Cardiac muscle cell (in vitro differentiated cells and primary cell): ENCODE measurements at regions not wholly inside any gene's neighbourhood (a gene's known extent, or its start where the extent isn't known, plus 50 kb on each side); places are given as distances from the start of the nearest gene placed in this dataset.

Source experiments
- DNase-seq, 2 donors: peaks; one replicate each; pipeline versions ENCODE4 v3.0.0 to v3.0.0-alpha.2; 2010 to 2017; ENCODE audit warnings: low read depth in 1 of 2, low spot score in 1 of 2
- H3K27ac ChIP-seq: fragments of 200-600 bp; sonication (generic); 2 replicates; pipeline ENCODE4 v1.5.1; 2016
- H3K27me3 ChIP-seq: fragments of 200-600 bp; sonication (generic); 2 replicates; pipeline ENCODE4 v1.6.0; 2016; ENCODE audit warnings: control low read depth
- H3K36me3 ChIP-seq: fragments of 200-600 bp; sonication (generic); 2 replicates; pipeline ENCODE4 v1.5.1; 2016; ENCODE audit warnings: control low read depth
- H3K4me1 ChIP-seq: fragments of 200-600 bp; sonication (generic); 2 replicates; pipeline ENCODE4 v1.8.1; 2017; ENCODE audit warnings: low read depth, mild to moderate bottlenecking, mixed run types
- H3K4me3 ChIP-seq: fragments of 200-600 bp; sonication (generic); 2 replicates; pipeline ENCODE4 v1.5.1; 2016; ENCODE audit warnings: mild to moderate bottlenecking
- H3K9me3 ChIP-seq: fragments of 200-600 bp; sonication (generic); 2 replicates; pipeline ENCODE4 v1.5.1; 2017; ENCODE audit warnings: low read depth, mild to moderate bottlenecking, control low read depth
- CTCF ChIP-seq: IDR thresholded peaks from 2 replicates; pipeline ENCODE4 v1.5.1; 2012; ENCODE audit warnings: low read depth, mild to moderate bottlenecking, low read length

- Histone ChIP-seq H3K4me1 (no peaks in the 10 kb centered on the region), H3K27ac (no peak overlapping the region), H3K27me3 (peaks cover 39% of the 10 kb centered on the region), H3K9me3 (no peaks in the 10 kb centered on the region), H3K36me3 (no peaks in the 10 kb centered on the region), H3K4me3 (no peak overlapping the region)
- DNase-seq: no peak
- no peak for TF ChIP-seq CTCF
Measured at GRCh38 chr2:187702157-187702556, 147.9 kb upstream of the TFPI start.

- Histone ChIP-seq H3K27ac (no peak overlapping the region), H3K4me1 (peaks cover 3% of the 10 kb centered on the region), H3K4me3 (no peak overlapping the region), H3K36me3 (no peaks in the 10 kb centered on the region), H3K9me3 (no peaks in the 10 kb centered on the region), H3K27me3 (peaks cover 69% of the 10 kb centered on the region)
- no peak for DNase-seq
- TF ChIP-seq CTCF: no peak
Measured at GRCh38 chr2:187708272-187708671, 154.0 kb upstream of the TFPI start.

GRCh38 chr2:187709065-187709464, 154.8 kb upstream of the TFPI start:
- Histone ChIP-seq H3K27me3 (peaks cover 74% of the 10 kb centered on the region), H3K36me3 (no peaks in the 10 kb centered on the region), H3K4me1 (peaks cover 3% of the 10 kb centered on the region), H3K4me3 (no peak overlapping the region), H3K27ac (no peak overlapping the region), H3K9me3 (no peaks in the 10 kb centered on the region)
- DNase-seq: no peak
- no peak for TF ChIP-seq CTCF

GRCh38 chr2:187710791-187711521, 156.7 kb upstream of the TFPI start:
- no peak for TF ChIP-seq CTCF
- no peaks in the 10 kb centered on the region for H3K36me3 ChIP-seq

GRCh38 chr2:187715590-187715989, 161.4 kb upstream of the TFPI start:
- Histone ChIP-seq H3K4me3 (no peak overlapping the region), H3K27ac (no peak overlapping the region), H3K9me3 (no peaks in the 10 kb centered on the region), H3K36me3 (no peaks in the 10 kb centered on the region), H3K27me3 (peaks cover 81% of the 10 kb centered on the region), H3K4me1 (peaks cover 2% of the 10 kb centered on the region)
- no peak for TF ChIP-seq CTCF
- DNase-seq: no peak

More at GRCh38 chr2:187710791-187711521, 156.7 kb upstream of the TFPI start:
- peaks cover 3% of the 10 kb centered on the region for H3K4me1 ChIP-seq
- no peak overlapping the region for H3K27ac ChIP-seq
- no peaks in the 10 kb centered on the region for H3K9me3 ChIP-seq
- H3K4me3 ChIP-seq: no peak overlapping the region
- peak in 1 of 2 donors; percentile 35 for DNase-seq
- peaks cover 84% of the 10 kb centered on the region for H3K27me3 ChIP-seq

GRCh38 chr2:187716301-187716700, 162.1 kb upstream of the TFPI start:
- no peaks in the 10 kb centered on the region for H3K36me3 ChIP-seq
- no peak for TF ChIP-seq CTCF
- H3K9me3 ChIP-seq: no peaks in the 10 kb centered on the region
- peaks cover 81% of the 10 kb centered on the region for H3K27me3 ChIP-seq
- H3K4me1 ChIP-seq: no peaks in the 10 kb centered on the region
- DNase-seq: no peak
- no peak overlapping the region for H3K4me3 ChIP-seq
- H3K27ac ChIP-seq: no peak overlapping the region
